HEK293T (cell line): ENCODE measurements at regions not wholly inside any gene's neighbourhood (a gene's known extent, or its start where the extent isn't known, plus 50 kb on each side); places are given as distances from the start of the nearest gene placed in this dataset.

Experiments used
- ARNT ChIP-seq: fragments of 450-650 bp; IDR thresholded peaks from 2 replicates; pipeline ENCODE4 v1.6.1; 2017; ENCODE audit warnings: mild to moderate bottlenecking
- FOXA1 ChIP-seq: fragments of 450-650 bp; IDR thresholded peaks from 2 replicates; pipeline ENCODE4 v1.6.1; 2016; ENCODE audit warnings: mild to moderate bottlenecking
- SP1 ChIP-seq: fragments of 450-650 bp; IDR thresholded peaks from 2 replicates; pipeline ENCODE4 v1.6.1; 2017
- SUZ12 ChIP-seq: fragments of 450-650 bp; IDR thresholded peaks from 2 replicates; pipeline ENCODE4 v1.6.1; 2016; ENCODE audit warnings: mild to moderate bottlenecking

DNA sequence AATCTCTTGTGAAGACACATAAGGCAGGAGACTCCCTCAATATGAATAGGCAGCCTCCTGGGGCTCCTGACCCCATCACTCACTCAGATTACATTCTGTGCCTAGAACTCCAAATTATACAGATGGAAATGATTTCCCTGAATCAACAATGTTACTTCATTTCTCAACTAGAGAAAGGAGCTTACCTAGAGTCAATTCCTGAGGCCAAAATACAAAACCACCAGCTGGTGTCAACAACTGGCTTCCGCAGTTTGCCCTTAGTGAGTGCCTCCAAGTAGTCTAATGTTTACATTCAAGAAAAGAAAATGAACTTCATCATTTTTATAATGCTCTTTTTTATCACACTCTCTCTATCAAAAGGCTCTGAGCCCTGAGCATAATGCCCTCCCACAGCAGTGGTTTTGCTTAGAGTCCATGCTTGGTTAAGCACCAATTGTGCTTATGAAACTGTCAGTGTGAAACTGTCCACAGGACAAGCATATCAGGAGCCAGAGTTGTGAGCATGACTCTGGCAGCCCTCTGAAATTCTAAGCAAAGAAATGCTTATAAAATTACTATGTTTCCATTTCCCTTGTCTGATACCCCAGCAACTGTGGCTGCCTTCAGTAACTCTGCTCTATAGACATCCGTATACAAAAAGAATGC is 305.7 kb upstream of the PKDCC start:
- TF ChIP-seq SP1 (no peak), FOXA1 (no peak), SUZ12 (no peak), ARNT (no peak)
